ENCODE measurements at regions not wholly inside any gene's neighbourhood (a gene's known extent, or its start where the extent isn't known, plus 50 kb on each side); places are given as distances from the start of the nearest gene placed in this dataset.

DNA sequence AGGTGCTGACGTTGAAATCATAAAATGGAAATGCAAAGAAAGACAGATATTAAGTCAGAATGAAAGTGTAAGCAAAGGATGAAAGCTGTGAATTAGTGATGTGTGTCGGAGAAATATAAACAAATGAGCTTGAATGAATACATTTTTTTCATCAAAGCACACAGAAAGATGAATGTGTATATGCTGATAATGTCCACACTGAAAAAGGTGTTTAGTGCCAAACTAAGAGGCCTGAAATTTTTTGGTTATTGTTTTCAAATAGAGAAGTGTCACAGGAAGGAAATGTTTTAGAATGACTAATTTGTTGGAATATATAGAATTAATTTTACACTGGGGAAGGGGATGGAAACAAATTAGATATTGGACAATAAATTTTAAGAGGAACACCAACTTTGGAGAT lies 1217.6 kb downstream of the PCDH18 start:
- no peak for DNase-seq (ENCODE audit: low read depth)
- H3K4me3 ChIP-seq (ENCODE audit: low read depth, low read length), result no peak overlapping the region
- TF ChIP-seq, protein P1, sequence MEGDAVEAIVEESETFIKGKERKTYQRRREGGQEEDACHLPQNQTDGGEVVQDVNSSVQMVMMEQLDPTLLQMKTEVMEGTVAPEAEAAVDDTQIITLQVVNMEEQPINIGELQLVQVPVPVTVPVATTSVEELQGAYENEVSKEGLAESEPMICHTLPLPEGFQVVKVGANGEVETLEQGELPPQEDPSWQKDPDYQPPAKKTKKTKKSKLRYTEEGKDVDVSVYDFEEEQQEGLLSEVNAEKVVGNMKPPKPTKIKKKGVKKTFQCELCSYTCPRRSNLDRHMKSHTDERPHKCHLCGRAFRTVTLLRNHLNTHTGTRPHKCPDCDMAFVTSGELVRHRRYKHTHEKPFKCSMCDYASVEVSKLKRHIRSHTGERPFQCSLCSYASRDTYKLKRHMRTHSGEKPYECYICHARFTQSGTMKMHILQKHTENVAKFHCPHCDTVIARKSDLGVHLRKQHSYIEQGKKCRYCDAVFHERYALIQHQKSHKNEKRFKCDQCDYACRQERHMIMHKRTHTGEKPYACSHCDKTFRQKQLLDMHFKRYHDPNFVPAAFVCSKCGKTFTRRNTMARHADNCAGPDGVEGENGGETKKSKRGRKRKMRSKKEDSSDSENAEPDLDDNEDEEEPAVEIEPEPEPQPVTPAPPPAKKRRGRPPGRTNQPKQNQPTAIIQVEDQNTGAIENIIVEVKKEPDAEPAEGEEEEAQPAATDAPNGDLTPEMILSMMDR (IDR thresholded peaks at IDR 0.05; ENCODE audit: insufficient read depth, low read length), result no peak

DNA sequence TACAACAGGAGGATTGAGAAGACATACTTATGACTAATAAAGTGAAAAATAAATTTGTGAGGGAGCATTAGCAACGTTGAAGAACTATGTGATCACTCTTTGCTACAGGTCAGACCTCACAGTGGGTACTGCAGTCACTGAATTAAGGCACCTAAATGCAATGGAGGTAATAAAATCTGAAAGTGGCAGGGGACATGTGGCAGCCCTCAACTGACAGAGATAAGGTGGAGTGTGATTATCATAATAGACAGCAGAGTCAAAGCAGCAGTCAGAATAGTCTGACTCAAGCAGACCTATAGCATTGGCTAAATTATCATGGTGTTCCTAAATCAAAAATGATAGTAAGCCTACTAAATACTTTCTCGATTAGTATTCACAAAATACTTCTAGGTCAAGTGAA lies 1220.5 kb downstream of the PCDH18 start:
- no peak overlapping the region for H3K4me3 ChIP-seq (ENCODE audit: low read depth, low read length)
- TF ChIP-seq, protein P1 (IDR thresholded peaks at IDR 0.05; ENCODE audit: insufficient read depth, low read length), result no peak
- DNase-seq (ENCODE audit: low read depth), result no peak

DNA sequence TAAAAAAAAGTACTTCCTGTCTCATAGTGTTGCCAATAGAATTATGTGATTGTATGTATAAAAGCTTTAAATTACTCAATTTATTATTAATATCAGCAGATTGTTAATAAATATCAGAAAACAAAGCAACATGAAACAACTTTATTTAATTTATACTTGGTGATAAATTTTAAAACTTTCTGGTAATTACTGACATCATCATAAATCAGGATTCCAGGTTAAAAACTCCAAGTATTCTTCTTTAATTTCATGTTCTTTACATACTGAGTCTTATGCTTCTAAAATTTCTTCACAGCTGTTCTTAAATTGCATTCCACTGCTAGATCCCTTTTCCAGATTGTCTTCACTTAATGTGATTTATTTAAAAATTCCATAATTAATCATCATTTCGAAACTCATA lies 1224.5 kb downstream of the PCDH18 start:
- TF ChIP-seq, protein P1 (IDR thresholded peaks at IDR 0.05; ENCODE audit: insufficient read depth, low read length), result no peak
- no peak for DNase-seq (ENCODE audit: low read depth)
- H3K4me3 ChIP-seq (ENCODE audit: low read depth, low read length), result no peak overlapping the region

DNA sequence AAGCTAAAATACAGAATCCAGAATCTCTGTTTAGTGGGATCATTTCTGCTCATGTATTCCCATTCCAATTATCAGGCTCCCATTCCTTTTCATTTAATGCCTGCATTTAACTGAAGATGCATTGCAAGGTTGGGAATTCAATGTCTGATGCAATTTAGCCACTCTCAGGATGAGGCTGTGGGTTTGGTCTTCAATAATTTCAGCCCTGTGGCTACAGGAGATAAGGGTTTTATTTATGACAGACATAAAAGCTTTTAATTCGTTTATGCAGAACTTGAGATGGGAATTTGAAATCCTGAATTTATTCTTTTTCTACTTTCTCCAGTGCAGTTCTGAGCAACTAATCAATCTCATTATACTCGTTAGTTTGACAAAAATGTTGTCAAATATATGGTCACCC lies 1225.9 kb downstream of the PCDH18 start:
- TF ChIP-seq, protein P1 (IDR thresholded peaks at IDR 0.05; ENCODE audit: insufficient read depth, low read length), result no peak
- no peak for DNase-seq (ENCODE audit: low read depth)
- no peak overlapping the region for H3K4me3 ChIP-seq (ENCODE audit: low read depth, low read length)

DNA sequence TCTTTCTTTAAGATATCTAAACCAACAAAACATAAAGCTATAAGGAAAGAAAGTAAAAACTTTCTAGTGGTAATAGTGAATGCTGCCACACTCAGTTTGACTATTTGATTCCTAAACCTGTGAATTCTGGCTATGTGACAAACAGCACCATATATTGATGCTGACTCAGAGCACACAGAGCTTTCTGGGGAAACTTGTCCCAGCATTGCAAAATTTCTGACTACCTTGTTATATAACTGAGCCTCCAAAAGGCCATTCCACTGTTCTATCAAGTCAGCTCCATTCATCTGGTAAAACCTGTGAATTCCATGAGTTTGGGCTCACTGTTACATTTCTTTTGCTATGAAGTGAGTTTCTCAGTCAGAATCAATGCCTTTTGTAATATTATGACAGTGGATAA lies 1229.7 kb downstream of the PCDH18 start:
- no peak overlapping the region for H3K4me3 ChIP-seq (ENCODE audit: low read depth, low read length)
- no peak for DNase-seq (ENCODE audit: low read depth)
- TF ChIP-seq, protein P1 (IDR thresholded peaks at IDR 0.05; ENCODE audit: insufficient read depth, low read length), result no peak

DNA sequence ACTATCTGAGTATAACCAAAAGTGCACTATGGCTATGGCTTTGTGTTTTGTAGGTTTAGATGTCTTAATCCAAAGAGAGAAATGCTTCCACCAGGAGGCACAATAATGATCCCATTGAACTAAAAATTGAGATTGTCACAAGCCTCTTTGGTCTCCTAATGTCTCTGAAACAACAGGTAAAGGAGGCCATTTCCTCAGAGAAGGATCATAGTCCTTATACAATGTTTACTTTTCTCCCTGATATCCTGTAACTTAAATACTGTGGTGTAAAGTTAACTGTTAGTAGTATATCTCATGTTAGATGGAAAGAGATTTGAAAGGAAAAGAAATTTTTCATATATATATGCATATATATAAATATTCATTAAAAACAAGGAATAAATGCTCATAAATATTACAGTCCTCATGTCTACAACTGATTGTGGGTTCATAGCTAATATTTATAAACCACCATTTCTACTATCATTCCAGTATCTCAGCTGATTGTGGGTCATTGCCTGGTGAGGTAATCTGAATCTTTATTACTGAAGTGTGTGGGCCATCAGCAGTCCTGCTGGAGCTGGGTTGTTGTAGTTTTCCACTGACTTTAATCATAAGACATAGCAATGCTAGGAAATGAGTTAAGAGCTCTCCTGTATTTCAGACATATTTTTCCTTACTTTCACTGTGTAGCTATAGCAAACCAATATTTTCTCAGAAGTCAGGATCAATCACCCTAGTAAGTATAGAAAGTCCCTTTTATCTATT lies 1230.4 kb downstream of the PCDH18 start:
- TF ChIP-seq, protein P1 (IDR thresholded peaks at IDR 0.05; ENCODE audit: insufficient read depth, low read length), result no peak
- H3K4me3 ChIP-seq (ENCODE audit: low read depth, low read length), result no peak overlapping the region
- no peak for DNase-seq (ENCODE audit: low read depth)

DNA sequence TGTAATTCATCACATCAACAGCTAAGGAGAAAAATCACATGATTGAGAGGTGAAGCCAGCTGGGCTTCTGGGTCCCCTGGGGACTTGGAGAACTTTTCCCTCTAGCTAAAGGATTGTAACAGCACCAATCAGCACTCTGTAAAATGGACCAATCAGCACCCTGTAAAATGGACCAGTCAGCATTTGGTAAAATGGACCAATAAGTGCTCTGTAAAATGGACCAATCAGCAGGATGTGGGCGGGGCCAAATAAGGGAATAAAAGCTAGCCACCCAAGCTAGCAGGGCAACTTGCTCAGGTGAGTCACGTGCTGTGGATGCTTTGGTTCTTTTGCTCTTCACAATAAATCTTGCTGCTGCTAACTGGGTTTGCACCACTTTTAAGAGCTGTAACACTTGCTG lies 1248.3 kb downstream of the PCDH18 start:
- no peak for DNase-seq (ENCODE audit: low read depth)
- H3K4me3 ChIP-seq (ENCODE audit: low read depth, low read length), result no peak overlapping the region
- TF ChIP-seq, protein P1 (IDR thresholded peaks at IDR 0.05; ENCODE audit: insufficient read depth, low read length), result no peak

All from fibroblast of the aortic adventitia (primary cell).